Testis (tissue), 2 donors: ENCODE measurements at regions not wholly inside any gene's neighbourhood (a gene's known extent, or its start where the extent isn't known, plus 50 kb on each side); places are given as distances from the start of the nearest gene placed in this dataset.

Experiments
- POLR2A ChIP-seq: fragments of 450-650 bp; IDR thresholded peaks from one replicate; pipeline ENCODE4 v1.6.1; 2017; ENCODE audit warnings: antibody characterized with exemption, mild to moderate bottlenecking, moderate library complexity
- TF ChIP-seq, protein P1 (sequence below), 3 experiments: fragments of 450-650 bp in 2 of 3; fragments of 200-600 bp in 1 of 3; sonication (generic) in 1 of 3; IDR thresholded peaks; one replicate each; pipeline ENCODE4 v1.5.1; 2016 to 2019; ENCODE audit warnings: antibody characterized with exemption in 3 of 3, mild to moderate bottlenecking in 2 of 3, moderate library complexity in 1 of 3

GRCh38 chr9:126165755-126166154 lies 160.9 kb upstream of the MVB12B start:
- TF ChIP-seq, protein P1, sequence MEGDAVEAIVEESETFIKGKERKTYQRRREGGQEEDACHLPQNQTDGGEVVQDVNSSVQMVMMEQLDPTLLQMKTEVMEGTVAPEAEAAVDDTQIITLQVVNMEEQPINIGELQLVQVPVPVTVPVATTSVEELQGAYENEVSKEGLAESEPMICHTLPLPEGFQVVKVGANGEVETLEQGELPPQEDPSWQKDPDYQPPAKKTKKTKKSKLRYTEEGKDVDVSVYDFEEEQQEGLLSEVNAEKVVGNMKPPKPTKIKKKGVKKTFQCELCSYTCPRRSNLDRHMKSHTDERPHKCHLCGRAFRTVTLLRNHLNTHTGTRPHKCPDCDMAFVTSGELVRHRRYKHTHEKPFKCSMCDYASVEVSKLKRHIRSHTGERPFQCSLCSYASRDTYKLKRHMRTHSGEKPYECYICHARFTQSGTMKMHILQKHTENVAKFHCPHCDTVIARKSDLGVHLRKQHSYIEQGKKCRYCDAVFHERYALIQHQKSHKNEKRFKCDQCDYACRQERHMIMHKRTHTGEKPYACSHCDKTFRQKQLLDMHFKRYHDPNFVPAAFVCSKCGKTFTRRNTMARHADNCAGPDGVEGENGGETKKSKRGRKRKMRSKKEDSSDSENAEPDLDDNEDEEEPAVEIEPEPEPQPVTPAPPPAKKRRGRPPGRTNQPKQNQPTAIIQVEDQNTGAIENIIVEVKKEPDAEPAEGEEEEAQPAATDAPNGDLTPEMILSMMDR (IDR thresholded peaks at IDR 0.05) = no peak
- no peak for TF ChIP-seq POLR2A
